ENCODE measurements at regions not wholly inside any gene's neighbourhood (a gene's known extent, or its start where the extent isn't known, plus 50 kb on each side); places are given as distances from the start of the nearest gene placed in this dataset.
A peak's percentile ranks its signal among the peaks of the same experiment; 100 is the strongest.
"Not testable (repeated sequence)": the region's sequence is repeated elsewhere in the genome, so short reads cannot be mapped to it uniquely, and the experiment has no call there.

- no peak for DNase-seq (ENCODE audit: low read depth)
These were observed 125.1 kb upstream of the STX18 start for GRCh38 chr4:4666693-4667621.

- DNase-seq (ENCODE audit: low read depth) = no peak
These were observed 124.3 kb upstream of the STX18 start for GRCh38 chr4:4666187-4666586.

GRCh38 chr4:4664234-4664633, 122.4 kb upstream of the STX18 start:
- DNase-seq (ENCODE audit: low read depth) = no peak

- DNase-seq (ENCODE audit: low read depth) = peak; percentile 18
These were observed 121.2 kb upstream of the STX18 start for GRCh38 chr4:4663028-4663427.

GRCh38 chr4:4662230-4662629, 120.4 kb upstream of the STX18 start:
- DNase-seq (ENCODE audit: low read depth) = no peak

- peak; percentile 83 for DNase-seq (ENCODE audit: low read depth)
These were observed 118.2 kb upstream of the STX18 start for GRCh38 chr4:4659871-4660651.

GRCh38 chr4:4658052-4658451, 116.2 kb upstream of the STX18 start:
- no peak for DNase-seq (ENCODE audit: low read depth)

- DNase-seq (ENCODE audit: low read depth) = no peak
These were observed 115.1 kb upstream of the STX18 start for GRCh38 chr4:4656977-4657376.

- no peak for DNase-seq (ENCODE audit: low read depth)
These were observed 114.1 kb upstream of the STX18 start for GRCh38 chr4:4655901-4656300.

- no peak for DNase-seq (ENCODE audit: low read depth)
These were observed 113.2 kb upstream of the STX18 start for GRCh38 chr4:4655011-4655410.

- no peak for DNase-seq (ENCODE audit: low read depth)
These were observed 110.2 kb upstream of the STX18 start for GRCh38 chr4:4651811-4652755.

GRCh38 chr4:4647041-4647440, 105.2 kb upstream of the STX18 start:
- DNase-seq (ENCODE audit: low read depth) = no peak

- no peak for DNase-seq (ENCODE audit: low read depth)
These were observed 103.9 kb upstream of the STX18 start for GRCh38 chr4:4645743-4646142.

GRCh38 chr4:4644277-4644676, 102.4 kb upstream of the STX18 start:
- DNase-seq (ENCODE audit: low read depth) = not testable (repeated sequence)

GRCh38 chr4:4643743-4644142, 101.9 kb upstream of the STX18 start:
- not testable (repeated sequence) for DNase-seq (ENCODE audit: low read depth)

- DNase-seq (ENCODE audit: low read depth) = no peak
These were observed 101.5 kb upstream of the STX18 start for GRCh38 chr4:4643306-4643705.

GRCh38 chr4:4642496-4643000, 100.7 kb upstream of the STX18 start:
- DNase-seq (ENCODE audit: low read depth) = no peak

GRCh38 chr4:4641661-4642495, 100.0 kb upstream of the STX18 start:
- DNase-seq (ENCODE audit: low read depth) = no peak

- no peak for DNase-seq (ENCODE audit: low read depth)
These were observed 99.4 kb upstream of the STX18 start for GRCh38 chr4:4641254-4641653.

GRCh38 chr4:4640692-4641091, 98.8 kb upstream of the STX18 start:
- DNase-seq (ENCODE audit: low read depth) = no peak

- DNase-seq (ENCODE audit: low read depth) = no peak
These were observed 97.5 kb upstream of the STX18 start for GRCh38 chr4:4639370-4639769.

All from stromal cell of bone marrow (primary cell).